ENCODE measurements at regions not wholly inside any gene's neighbourhood (a gene's known extent, or its start where the extent isn't known, plus 50 kb on each side); places are given as distances from the start of the nearest gene placed in this dataset.

DNA sequence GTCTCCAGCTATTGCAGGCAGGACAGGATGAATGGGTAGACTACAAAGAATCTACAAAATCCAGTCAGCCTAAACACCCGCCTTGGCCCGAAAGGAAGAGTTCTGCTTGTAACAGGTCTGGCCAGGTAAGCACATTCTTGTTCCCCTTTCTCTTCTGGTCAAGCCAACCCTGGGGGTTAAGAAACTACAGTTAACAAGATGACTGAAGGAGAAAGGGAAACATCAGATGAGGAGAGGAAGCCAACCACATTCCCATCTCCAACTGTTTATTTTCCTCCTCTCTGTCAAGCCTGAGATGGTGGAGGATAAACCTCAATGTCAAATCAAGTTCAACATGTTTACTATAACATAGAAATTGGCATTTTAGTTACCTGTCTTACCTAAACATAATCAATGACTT is 198.9 kb downstream of the IPMK start:
- TF ChIP-seq, protein P1, sequence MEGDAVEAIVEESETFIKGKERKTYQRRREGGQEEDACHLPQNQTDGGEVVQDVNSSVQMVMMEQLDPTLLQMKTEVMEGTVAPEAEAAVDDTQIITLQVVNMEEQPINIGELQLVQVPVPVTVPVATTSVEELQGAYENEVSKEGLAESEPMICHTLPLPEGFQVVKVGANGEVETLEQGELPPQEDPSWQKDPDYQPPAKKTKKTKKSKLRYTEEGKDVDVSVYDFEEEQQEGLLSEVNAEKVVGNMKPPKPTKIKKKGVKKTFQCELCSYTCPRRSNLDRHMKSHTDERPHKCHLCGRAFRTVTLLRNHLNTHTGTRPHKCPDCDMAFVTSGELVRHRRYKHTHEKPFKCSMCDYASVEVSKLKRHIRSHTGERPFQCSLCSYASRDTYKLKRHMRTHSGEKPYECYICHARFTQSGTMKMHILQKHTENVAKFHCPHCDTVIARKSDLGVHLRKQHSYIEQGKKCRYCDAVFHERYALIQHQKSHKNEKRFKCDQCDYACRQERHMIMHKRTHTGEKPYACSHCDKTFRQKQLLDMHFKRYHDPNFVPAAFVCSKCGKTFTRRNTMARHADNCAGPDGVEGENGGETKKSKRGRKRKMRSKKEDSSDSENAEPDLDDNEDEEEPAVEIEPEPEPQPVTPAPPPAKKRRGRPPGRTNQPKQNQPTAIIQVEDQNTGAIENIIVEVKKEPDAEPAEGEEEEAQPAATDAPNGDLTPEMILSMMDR (IDR thresholded peaks at IDR 0.05) = no peak
- TF ChIP-seq POLR2A (IDR thresholded peaks at IDR 0.05) = no peak
